NCI-H82 (cell line): ENCODE measurements at regions not wholly inside any gene's neighbourhood (a gene's known extent, or its start where the extent isn't known, plus 50 kb on each side); places are given as distances from the start of the nearest gene placed in this dataset.

Experiments
- DNase-seq: peaks from one replicate; lab custom pipeline; 2025; lab: John Stamatoyannopoulos, UW

- peak; percentile 43 for DNase-seq
Measured at GRCh38 chr11:116473206-116473769, 299.5 kb downstream of the BUD13 start.

- DNase-seq, result no peak
Measured at GRCh38 chr11:116472651-116473050, 300.1 kb downstream of the BUD13 start.

GRCh38 chr11:116471608-116472256 is 301.1 kb downstream of the BUD13 start:
- DNase-seq, result no peak

- no peak for DNase-seq
Measured at GRCh38 chr11:116468699-116469098, 304.1 kb downstream of the BUD13 start.

- DNase-seq, result no peak
Measured at GRCh38 chr11:116467823-116468222, 305.0 kb downstream of the BUD13 start.

- DNase-seq, result peak; percentile 68
Measured at GRCh38 chr11:116466801-116467200, 306.0 kb downstream of the BUD13 start.

- no peak for DNase-seq
Measured at GRCh38 chr11:116466191-116466590, 306.6 kb downstream of the BUD13 start.

GRCh38 chr11:116465056-116465455 is 307.7 kb downstream of the BUD13 start:
- DNase-seq, result peak; percentile 38

GRCh38 chr11:116461789-116462188 is 311.0 kb downstream of the BUD13 start:
- peak; percentile 94 for DNase-seq

GRCh38 chr11:116460156-116460920 is 312.4 kb downstream of the BUD13 start:
- DNase-seq, result peak; percentile 90

- DNase-seq, result peak; percentile 53
Measured at GRCh38 chr11:116459185-116460045, 313.4 kb downstream of the BUD13 start.

GRCh38 chr11:116458546-116458945 is 314.2 kb downstream of the BUD13 start:
- no peak for DNase-seq

GRCh38 chr11:116457336-116458007 is 315.3 kb downstream of the BUD13 start:
- DNase-seq, result peak; percentile 95

GRCh38 chr11:116454951-116455350 is 317.8 kb downstream of the BUD13 start:
- peak; percentile 96 for DNase-seq

- DNase-seq, result peak; percentile 73
Measured at GRCh38 chr11:116454020-116454645, 318.7 kb downstream of the BUD13 start.

- DNase-seq, result no peak
Measured at GRCh38 chr11:116452461-116452860, 320.3 kb downstream of the BUD13 start.

- DNase-seq, result no peak
Measured at GRCh38 chr11:116449522-116449921, 323.3 kb downstream of the BUD13 start.

- no peak for DNase-seq
Measured at GRCh38 chr11:116446048-116446941, 326.5 kb downstream of the BUD13 start.

GRCh38 chr11:116445108-116446047 is 327.4 kb downstream of the BUD13 start:
- DNase-seq, result no peak
